CD4-positive, CD25-positive, alpha-beta regulatory T cell (primary cell): ENCODE measurements at regions not wholly inside any gene's neighbourhood (a gene's known extent, or its start where the extent isn't known, plus 50 kb on each side); places are given as distances from the start of the nearest gene placed in this dataset.
"Not testable (repeated sequence)": the region's sequence is repeated elsewhere in the genome, so short reads cannot be mapped to it uniquely, and the experiment has no call there.

Experiments
- ATAC-seq, 2 donors: fragments of 150-1000 bp; cut with Tn5 transposase; one replicate each; pipeline ENCODE4 v1.10.0; 2021; ENCODE audit warnings: low read depth in 2 of 2, moderate number of reproducible peaks in 2 of 2, moderate library complexity in 1 of 2
- DNase-seq, 3 donors: peaks; one replicate each; pipeline versions ENCODE4 v3.0.0 to v3.0.0-alpha.2; 2012 to 2022; ENCODE audit warnings: mixed read lengths in 1 of 3
- H3K27ac ChIP-seq: one replicate; pipeline ENCODE4 v1.7.0; 2013; ENCODE audit warnings: mild to moderate bottlenecking, low read length; ENCODE audit not compliant: insufficient read depth, poor library complexity, severe bottlenecking
- H3K27me3 ChIP-seq: one replicate; pipeline ENCODE4 v1.7.0; 2013; ENCODE audit warnings: low read length; ENCODE audit not compliant: control insufficient read depth, insufficient read depth
- H3K36me3 ChIP-seq: one replicate; pipeline ENCODE4 v1.7.0; 2013; ENCODE audit warnings: mild to moderate bottlenecking, low read length, moderate library complexity; ENCODE audit not compliant: control insufficient read depth, insufficient read depth
- H3K4me1 ChIP-seq: 2 replicates; pipeline ENCODE4 v1.7.0; 2013; ENCODE audit warnings: mild to moderate bottlenecking, low read length; ENCODE audit not compliant: insufficient read depth, control insufficient read depth, poor library complexity, severe bottlenecking
- H3K4me3 ChIP-seq: one replicate; pipeline ENCODE4 v1.7.0; 2013; ENCODE audit warnings: low read depth, mild to moderate bottlenecking, low read length, moderate library complexity
- H3K9me3 ChIP-seq, 2 experiments: 1 replicate in 1 of 2; 2 replicates in 1 of 2; pipeline ENCODE4 v1.7.0; 2013; ENCODE audit warnings: low read length in 2 of 2, mild to moderate bottlenecking in 1 of 2, moderate library complexity in 1 of 2; ENCODE audit not compliant: control insufficient read depth in 2 of 2
- H3K27ac Mint-ChIP-seq, 3 donors: one replicate each; pipeline ENCODE4 v1.8.0; 2020 to 2022; ENCODE audit warnings: mild to moderate bottlenecking in 3 of 3, mixed read lengths in 3 of 3, moderate library complexity in 2 of 3
- H3K27me3 Mint-ChIP-seq: one replicate; pipeline ENCODE4 v1.8.0; 2022; ENCODE audit warnings: mild to moderate bottlenecking, mixed read lengths
- H3K36me3 Mint-ChIP-seq: one replicate; pipeline ENCODE4 v1.8.0; 2020; ENCODE audit warnings: mixed read lengths
- H3K4me1 Mint-ChIP-seq, 4 donors: one replicate each; pipeline ENCODE4 v1.8.0; 2020 to 2022; ENCODE audit warnings: mixed read lengths in 4 of 4, mild to moderate bottlenecking in 1 of 4
- H3K4me3 Mint-ChIP-seq, 4 donors: one replicate each; pipeline ENCODE4 v1.8.0; 2020 to 2022; ENCODE audit warnings: mild to moderate bottlenecking in 4 of 4, mixed read lengths in 4 of 4, moderate library complexity in 3 of 4
- H3K9me3 Mint-ChIP-seq, 7 donors: one replicate each; pipeline ENCODE4 v1.8.0; 2020 to 2022; ENCODE audit warnings: mixed read lengths in 7 of 7, mild to moderate bottlenecking in 3 of 7, moderate library complexity in 2 of 7

GRCh38 chr2:87364379-87364778 lies 342.7 kb upstream of the PLGLB1 start:
- not testable (repeated sequence) for H3K4me1 ChIP-seq, H3K9me3 ChIP-seq, DNase-seq, H3K9me3 Mint-ChIP-seq, H3K4me3 ChIP-seq, H3K27ac Mint-ChIP-seq, H3K27ac ChIP-seq, H3K27me3 Mint-ChIP-seq, H3K27me3 ChIP-seq, H3K36me3 Mint-ChIP-seq, ATAC-seq, H3K4me1 Mint-ChIP-seq, H3K4me3 Mint-ChIP-seq, H3K36me3 ChIP-seq

GRCh38 chr2:87365038-87365437 lies 343.4 kb upstream of the PLGLB1 start:
- ATAC-seq, H3K36me3 Mint-ChIP-seq, H3K9me3 Mint-ChIP-seq, H3K4me3 ChIP-seq, H3K9me3 ChIP-seq, H3K27me3 Mint-ChIP-seq, H3K36me3 ChIP-seq, H3K27ac Mint-ChIP-seq, H3K4me1 Mint-ChIP-seq, H3K4me1 ChIP-seq, H3K27me3 ChIP-seq, H3K4me3 Mint-ChIP-seq, H3K27ac ChIP-seq, DNase-seq: not testable (repeated sequence)

- not testable (repeated sequence) for H3K27me3 Mint-ChIP-seq, DNase-seq, H3K9me3 ChIP-seq, H3K4me1 ChIP-seq, H3K36me3 ChIP-seq, H3K9me3 Mint-ChIP-seq, H3K36me3 Mint-ChIP-seq, H3K4me1 Mint-ChIP-seq, H3K27ac Mint-ChIP-seq, ATAC-seq, H3K27ac ChIP-seq, H3K4me3 Mint-ChIP-seq, H3K27me3 ChIP-seq, H3K4me3 ChIP-seq
Measured at GRCh38 chr2:87386063-87386560, 361.8 kb upstream of the PLGLB2 start.

GRCh38 chr2:87395784-87396183 lies 352.1 kb upstream of the PLGLB2 start:
- not testable (repeated sequence) for H3K27me3 Mint-ChIP-seq, ATAC-seq, H3K27me3 ChIP-seq, DNase-seq, H3K9me3 Mint-ChIP-seq, H3K36me3 Mint-ChIP-seq, H3K4me1 ChIP-seq, H3K9me3 ChIP-seq, H3K4me1 Mint-ChIP-seq, H3K36me3 ChIP-seq, H3K4me3 Mint-ChIP-seq, H3K4me3 ChIP-seq, H3K27ac Mint-ChIP-seq, H3K27ac ChIP-seq

GRCh38 chr2:87396551-87397265 lies 351.2 kb upstream of the PLGLB2 start:
- not testable (repeated sequence) for H3K9me3 ChIP-seq, DNase-seq, H3K27ac ChIP-seq, H3K9me3 Mint-ChIP-seq, H3K27me3 ChIP-seq, H3K27ac Mint-ChIP-seq, H3K4me3 Mint-ChIP-seq, ATAC-seq, H3K36me3 Mint-ChIP-seq, H3K4me1 Mint-ChIP-seq, H3K36me3 ChIP-seq, H3K4me1 ChIP-seq, H3K27me3 Mint-ChIP-seq, H3K4me3 ChIP-seq

GRCh38 chr2:87397276-87398065 lies 350.4 kb upstream of the PLGLB2 start:
- not testable (repeated sequence) for H3K4me3 Mint-ChIP-seq, H3K4me3 ChIP-seq, H3K27ac ChIP-seq, H3K36me3 Mint-ChIP-seq, H3K9me3 Mint-ChIP-seq, H3K36me3 ChIP-seq, H3K4me1 ChIP-seq, H3K4me1 Mint-ChIP-seq, H3K9me3 ChIP-seq, DNase-seq, ATAC-seq, H3K27me3 Mint-ChIP-seq, H3K27me3 ChIP-seq
- peak overlapping the region in 1 of 3 donors; percentile 69 for H3K27ac Mint-ChIP-seq

GRCh38 chr2:87398567-87399305 lies 349.2 kb upstream of the PLGLB2 start:
- not testable (repeated sequence) for H3K36me3 Mint-ChIP-seq

More at GRCh38 chr2:87398567-87399305, 349.2 kb upstream of the PLGLB2 start:
- DNase-seq, H3K4me3 ChIP-seq, H3K4me3 Mint-ChIP-seq, H3K4me1 Mint-ChIP-seq, H3K36me3 ChIP-seq, H3K9me3 ChIP-seq, H3K27me3 Mint-ChIP-seq, H3K27ac ChIP-seq, H3K27me3 ChIP-seq, H3K27ac Mint-ChIP-seq, H3K4me1 ChIP-seq, ATAC-seq, H3K9me3 Mint-ChIP-seq: not testable (repeated sequence)
